DOHH2 (cell line): ENCODE measurements at regions not wholly inside any gene's neighbourhood (a gene's known extent, or its start where the extent isn't known, plus 50 kb on each side); places are given as distances from the start of the nearest gene placed in this dataset.

Experiments
- EZH2phosphoT487 ChIP-seq: fragments of 200-600 bp; sonication (generic); IDR thresholded peaks from 2 replicates; pipeline ENCODE4 v1.6.1; 2017; ENCODE audit warnings: borderline replicate concordance, mild to moderate bottlenecking, antibody characterized with exemption, low read length, moderate library complexity, mixed read lengths
- TF ChIP-seq, protein P1 (sequence below): fragments of 200-600 bp; sonication (generic); IDR thresholded peaks from one replicate; pipeline ENCODE4 v1.5.1; 2014; ENCODE audit warnings: antibody characterized with exemption, mild to moderate bottlenecking, low read depth, low read length; ENCODE audit not compliant: poor library complexity, severe bottlenecking

DNA sequence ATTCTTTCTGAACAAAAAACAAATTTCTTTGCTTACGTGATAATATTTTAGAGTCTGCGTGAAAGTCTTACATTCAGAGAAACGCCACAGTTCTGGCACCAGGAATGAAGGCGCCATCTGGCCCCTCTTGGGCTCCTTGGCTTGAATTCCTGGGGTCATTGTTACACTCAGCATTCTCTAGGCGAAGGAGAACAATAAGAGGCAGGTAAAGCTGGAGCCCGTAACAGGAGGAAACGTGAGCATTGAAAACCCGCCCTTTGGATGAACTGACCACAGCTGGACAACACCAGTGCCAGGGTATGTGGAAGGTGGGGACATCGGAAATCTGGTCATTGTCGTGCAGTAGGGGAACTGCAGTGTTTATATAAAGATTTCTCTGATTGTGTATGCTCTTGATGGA is 144.8 kb downstream of the RNF152 start:
- TF ChIP-seq, protein P1, sequence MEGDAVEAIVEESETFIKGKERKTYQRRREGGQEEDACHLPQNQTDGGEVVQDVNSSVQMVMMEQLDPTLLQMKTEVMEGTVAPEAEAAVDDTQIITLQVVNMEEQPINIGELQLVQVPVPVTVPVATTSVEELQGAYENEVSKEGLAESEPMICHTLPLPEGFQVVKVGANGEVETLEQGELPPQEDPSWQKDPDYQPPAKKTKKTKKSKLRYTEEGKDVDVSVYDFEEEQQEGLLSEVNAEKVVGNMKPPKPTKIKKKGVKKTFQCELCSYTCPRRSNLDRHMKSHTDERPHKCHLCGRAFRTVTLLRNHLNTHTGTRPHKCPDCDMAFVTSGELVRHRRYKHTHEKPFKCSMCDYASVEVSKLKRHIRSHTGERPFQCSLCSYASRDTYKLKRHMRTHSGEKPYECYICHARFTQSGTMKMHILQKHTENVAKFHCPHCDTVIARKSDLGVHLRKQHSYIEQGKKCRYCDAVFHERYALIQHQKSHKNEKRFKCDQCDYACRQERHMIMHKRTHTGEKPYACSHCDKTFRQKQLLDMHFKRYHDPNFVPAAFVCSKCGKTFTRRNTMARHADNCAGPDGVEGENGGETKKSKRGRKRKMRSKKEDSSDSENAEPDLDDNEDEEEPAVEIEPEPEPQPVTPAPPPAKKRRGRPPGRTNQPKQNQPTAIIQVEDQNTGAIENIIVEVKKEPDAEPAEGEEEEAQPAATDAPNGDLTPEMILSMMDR = no peak
- no peak for TF ChIP-seq EZH2phosphoT487
